GM19467 (cell line): ENCODE measurements at regions not wholly inside any gene's neighbourhood (a gene's known extent, or its start where the extent isn't known, plus 50 kb on each side); places are given as distances from the start of the nearest gene placed in this dataset.
"Not testable (repeated sequence)": the region's sequence is repeated elsewhere in the genome, so short reads cannot be mapped to it uniquely, and the experiment has no call there.

Experiments used
- ATAC-seq: cut with Tn5 transposase; IDR thresholded peaks from one replicate; pipeline ENCODE4 v1.9.1; 2021; ENCODE audit warnings: mild to moderate bottlenecking, moderate library complexity; ENCODE audit not compliant: unreplicated experiment

GRCh38 chr15:50857763-50858162, 50.7 kb upstream of the AP4E1 start:
- ATAC-seq = no peak

- ATAC-seq = peak; percentile 92
Measured at GRCh38 chr15:50854601-50855490, 53.6 kb upstream of the AP4E1 start.

- ATAC-seq = no peak
Measured at GRCh38 chr15:50850003-50850402, 58.5 kb upstream of the AP4E1 start.

- ATAC-seq = no peak
Measured at GRCh38 chr15:50848349-50848748, 60.1 kb upstream of the AP4E1 start.

GRCh38 chr15:50845181-50845580, 63.3 kb upstream of the AP4E1 start:
- ATAC-seq = not testable (repeated sequence)

GRCh38 chr15:50840520-50840919, 68.0 kb upstream of the AP4E1 start:
- no peak for ATAC-seq

- no peak for ATAC-seq
Measured at GRCh38 chr15:50837256-50837770, 71.2 kb upstream of the AP4E1 start.

GRCh38 chr15:50830477-50831354, 65.2 kb upstream of the SPPL2A start:
- no peak for ATAC-seq

- no peak for ATAC-seq
Measured at GRCh38 chr15:50828610-50829206, 63.2 kb upstream of the SPPL2A start.

- ATAC-seq = no peak
Measured at GRCh38 chr15:50825946-50826345, 60.4 kb upstream of the SPPL2A start.

- ATAC-seq = no peak
Measured at GRCh38 chr15:50824514-50824913, 59.0 kb upstream of the SPPL2A start.

- no peak for ATAC-seq
Measured at GRCh38 chr15:50823281-50823680, 57.8 kb upstream of the SPPL2A start.

GRCh38 chr15:50821476-50821875, 56.0 kb upstream of the SPPL2A start:
- ATAC-seq = no peak

GRCh38 chr15:50820808-50821382, 55.4 kb upstream of the SPPL2A start:
- no peak for ATAC-seq

GRCh38 chr15:50819344-50819743, 53.8 kb upstream of the SPPL2A start:
- no peak for ATAC-seq

GRCh38 chr15:50815958-50816590, 50.6 kb upstream of the SPPL2A start:
- no peak for ATAC-seq
